Fibroblast of skin of back (primary cell): ENCODE measurements at regions not wholly inside any gene's neighbourhood (a gene's known extent, or its start where the extent isn't known, plus 50 kb on each side); places are given as distances from the start of the nearest gene placed in this dataset.

Experiments
- DNase-seq: peaks from one replicate; pipeline ENCODE4 v3.0.0-alpha.2; 2013

DNA sequence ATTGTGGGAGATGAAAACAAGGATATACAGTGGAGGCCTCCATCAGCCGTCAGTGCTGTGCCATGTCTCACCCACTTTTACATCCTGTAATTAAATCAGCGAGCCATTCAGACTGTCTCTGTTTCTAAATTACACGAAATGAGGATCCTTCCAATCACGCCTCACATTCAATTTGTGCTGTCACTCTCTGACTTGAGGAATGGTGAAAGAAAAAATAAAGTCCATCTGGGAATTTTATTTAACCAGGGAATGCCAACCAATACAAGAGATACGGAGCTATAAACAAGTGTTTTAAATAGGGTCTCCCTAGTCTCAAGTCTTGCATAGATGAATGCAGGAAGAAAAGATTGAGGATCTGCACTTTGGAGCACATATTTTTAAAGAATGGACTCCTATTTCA is 72.8 kb downstream of the CMPK2 start:
- no peak for DNase-seq

DNA sequence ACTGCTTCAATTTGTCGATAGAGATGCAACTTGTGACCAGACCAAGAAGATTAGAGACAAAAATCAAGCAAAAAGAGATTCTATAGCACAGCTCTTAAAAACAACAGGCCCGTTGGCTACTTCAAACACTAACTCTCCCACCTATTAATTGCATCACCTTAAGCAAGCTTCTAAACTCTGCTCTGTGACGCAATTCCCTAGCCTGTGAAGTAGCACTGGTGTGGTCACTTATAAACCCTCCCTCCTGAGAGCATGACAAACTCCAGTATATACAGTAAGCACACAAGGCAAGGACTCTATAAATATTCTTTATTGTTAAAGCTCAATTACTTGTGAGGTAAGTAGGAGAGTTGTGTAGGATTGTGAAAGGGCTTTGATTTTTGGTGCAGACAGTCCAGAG is 72.3 kb downstream of the CMPK2 start:
- DNase-seq, result no peak

DNA sequence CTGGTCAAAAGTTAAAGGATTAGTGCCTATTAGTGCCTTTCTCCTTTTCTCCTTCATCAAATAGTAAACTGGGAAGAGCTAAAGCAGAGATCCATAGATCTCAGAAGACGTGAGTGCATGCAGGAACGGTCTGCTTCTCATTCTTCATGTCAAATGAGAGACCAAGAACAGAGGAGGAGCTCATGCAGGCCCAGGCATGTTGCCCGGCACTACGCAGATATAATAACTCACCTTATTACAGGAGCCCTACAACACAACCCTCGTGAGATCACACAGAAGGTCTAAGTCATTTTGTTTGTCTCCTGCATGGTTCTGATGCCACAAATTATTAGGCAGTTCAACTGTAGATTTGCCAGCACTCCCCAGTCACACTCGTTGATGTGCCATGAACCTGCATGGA is 71.8 kb downstream of the CMPK2 start:
- no peak for DNase-seq

DNA sequence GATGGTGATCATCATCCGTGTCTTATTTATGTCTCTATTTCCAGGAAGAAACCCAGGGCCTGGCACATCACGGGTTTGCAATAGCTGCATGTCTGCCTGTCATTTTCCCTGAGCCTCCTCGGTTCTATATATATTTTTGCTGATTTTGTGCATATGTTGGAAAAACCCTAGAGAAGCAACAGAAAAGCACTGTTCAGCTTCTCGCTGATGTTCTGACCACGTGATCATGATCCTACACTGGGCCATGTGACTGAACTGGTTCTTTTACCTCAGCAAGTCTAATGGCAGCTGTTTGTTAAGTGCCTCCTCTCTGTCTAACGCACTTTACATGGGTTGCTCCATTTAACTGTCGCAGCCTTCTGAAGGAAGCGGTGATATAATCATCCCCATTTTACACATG is 71.3 kb downstream of the CMPK2 start:
- no peak for DNase-seq
